HG02678 (cell line): ENCODE measurements at regions not wholly inside any gene's neighbourhood (a gene's known extent, or its start where the extent isn't known, plus 50 kb on each side); places are given as distances from the start of the nearest gene placed in this dataset.
A peak's percentile ranks its signal among the peaks of the same experiment; 100 is the strongest.
"Not testable (repeated sequence)": the region's sequence is repeated elsewhere in the genome, so short reads cannot be mapped to it uniquely, and the experiment has no call there.

ENCODE experiments used
- ATAC-seq: cut with Tn5 transposase; IDR thresholded peaks from one replicate; pipeline ENCODE4 v1.9.1; 2021; ENCODE audit warnings: mild to moderate bottlenecking, moderate library complexity; ENCODE audit not compliant: unreplicated experiment

- no peak for ATAC-seq
Observed at GRCh38 chr5:57002959-57003485, 51.1 kb upstream of the MIER3 start.

GRCh38 chr5:57003566-57003965 is 51.6 kb upstream of the MIER3 start:
- ATAC-seq = not testable (repeated sequence)

- no peak for ATAC-seq
Observed at GRCh38 chr5:57004800-57005199, 52.9 kb upstream of the MIER3 start.

- peak; percentile 75 for ATAC-seq
Observed at GRCh38 chr5:57007344-57007743, 55.4 kb upstream of the MIER3 start.

- no peak for ATAC-seq
Observed at GRCh38 chr5:57009811-57010210, 57.9 kb upstream of the MIER3 start.

GRCh38 chr5:57010786-57011185 is 58.9 kb upstream of the MIER3 start:
- ATAC-seq = no peak

GRCh38 chr5:57012511-57012910 is 60.6 kb upstream of the MIER3 start:
- no peak for ATAC-seq

- no peak for ATAC-seq
Observed at GRCh38 chr5:57025961-57026360, 74.0 kb upstream of the MIER3 start.

- no peak for ATAC-seq
Observed at GRCh38 chr5:57028161-57028560, 76.2 kb upstream of the MIER3 start.

GRCh38 chr5:57032151-57032551 is 80.2 kb upstream of the MIER3 start:
- no peak for ATAC-seq

GRCh38 chr5:57033103-57033502 is 81.2 kb upstream of the MIER3 start:
- ATAC-seq = no peak

- ATAC-seq = no peak
Observed at GRCh38 chr5:57033503-57033902, 81.6 kb upstream of the MIER3 start.

- no peak for ATAC-seq
Observed at GRCh38 chr5:57034201-57034916, 82.4 kb upstream of the MIER3 start.

- ATAC-seq = no peak
Observed at GRCh38 chr5:57035955-57036354, 84.0 kb upstream of the MIER3 start.

- ATAC-seq = no peak
Observed at GRCh38 chr5:57036761-57037160, 84.8 kb upstream of the MIER3 start.

GRCh38 chr5:57037355-57037754 is 85.4 kb upstream of the MIER3 start:
- no peak for ATAC-seq

- no peak for ATAC-seq
Observed at GRCh38 chr5:57041570-57041969, 89.6 kb upstream of the MIER3 start.

GRCh38 chr5:57042524-57042931 is 90.6 kb upstream of the MIER3 start:
- ATAC-seq = no peak

GRCh38 chr5:57054135-57054534 is 102.2 kb upstream of the MIER3 start:
- ATAC-seq = no peak

GRCh38 chr5:57054671-57055070 is 102.7 kb upstream of the MIER3 start:
- ATAC-seq = no peak

- ATAC-seq = no peak
Observed at GRCh38 chr5:57055731-57056130, 103.8 kb upstream of the MIER3 start.

GRCh38 chr5:57063773-57064172 is 110.1 kb upstream of the GPBP1 start:
- no peak for ATAC-seq
